Karpas-422 (cell line): ENCODE measurements at regions not wholly inside any gene's neighbourhood (a gene's known extent, or its start where the extent isn't known, plus 50 kb on each side); places are given as distances from the start of the nearest gene placed in this dataset.
"Not testable (repeated sequence)": the region's sequence is repeated elsewhere in the genome, so short reads cannot be mapped to it uniquely, and the experiment has no call there.

Source experiments
- DNase-seq: peaks from one replicate; pipeline ENCODE4 v3.0.0-alpha.2; 2015
- H2AFZ ChIP-seq: fragments of 200-600 bp; sonication (generic); 2 replicates; pipeline ENCODE4 v1.6.1; 2014; ENCODE audit warnings: antibody characterized with exemption, low read length, mixed read lengths
- H3K27ac ChIP-seq: fragments of 200-600 bp; sonication (generic); 2 replicates; pipeline ENCODE4 v1.5.1; 2014; ENCODE audit warnings: mild to moderate bottlenecking, low read length, moderate library complexity
- H3K27me3 ChIP-seq: fragments of 200-600 bp; sonication (generic); 2 replicates; pipeline ENCODE4 v1.6.1; 2014; ENCODE audit warnings: low read length, mixed read lengths
- H3K36me3 ChIP-seq: fragments of 200-600 bp; sonication (generic); 2 replicates; pipeline ENCODE4 v1.6.1; 2014; ENCODE audit warnings: low read length, mixed read lengths; ENCODE audit not compliant: insufficient read depth
- H3K4me1 ChIP-seq: fragments of 200-600 bp; sonication (generic); 2 replicates; pipeline ENCODE4 v1.6.1; 2014; ENCODE audit warnings: mild to moderate bottlenecking, low read length, mixed read lengths
- H3K4me2 ChIP-seq: fragments of 200-600 bp; sonication (generic); 2 replicates; pipeline ENCODE4 v1.6.1; 2014; ENCODE audit warnings: low read length, low read depth, mild to moderate bottlenecking; ENCODE audit not compliant: poor library complexity, severe bottlenecking
- H3K4me3 ChIP-seq: fragments of 200-600 bp; sonication (generic); 2 replicates; pipeline ENCODE4 v1.5.1; 2014; ENCODE audit warnings: mild to moderate bottlenecking, antibody characterized with exemption, low read length, mixed read lengths
- H3K79me2 ChIP-seq: fragments of 200-600 bp; sonication (generic); 2 replicates; pipeline ENCODE4 v1.6.1; 2014; ENCODE audit warnings: mild to moderate bottlenecking, low read length, mixed read lengths
- H3K9ac ChIP-seq: fragments of 200-600 bp; sonication (generic); 2 replicates; pipeline ENCODE4 v1.6.0; 2014; ENCODE audit warnings: low read length
- H3K9me2 ChIP-seq: fragments of 200-600 bp; sonication (generic), shearing (Covaris generic); replicated peaks from 2 replicates; pipeline ENCODE4 v1.6.0; 2014; ENCODE audit warnings: mild to moderate bottlenecking, low read length, moderate library complexity; ENCODE audit not compliant: insufficient read depth
- H3K9me3 ChIP-seq: fragments of 300-700, 200-600 bp; sonication (generic); 2 replicates; pipeline ENCODE4 v1.6.1; 2014; ENCODE audit warnings: low read length, mixed read lengths
- H4K20me1 ChIP-seq: fragments of 200-600 bp; sonication (generic); 2 replicates; pipeline ENCODE4 v1.6.1; 2014; ENCODE audit warnings: mild to moderate bottlenecking, antibody characterized with exemption, low read length, low read depth; ENCODE audit not compliant: insufficient read depth
- small RNA-seq: library from RNA; depleted of rRNA; stranded (forward); fragments of <200 nt; gene quantifications from one replicate; pipeline ENCODE3, GENCODE V24; 2014

DNA sequence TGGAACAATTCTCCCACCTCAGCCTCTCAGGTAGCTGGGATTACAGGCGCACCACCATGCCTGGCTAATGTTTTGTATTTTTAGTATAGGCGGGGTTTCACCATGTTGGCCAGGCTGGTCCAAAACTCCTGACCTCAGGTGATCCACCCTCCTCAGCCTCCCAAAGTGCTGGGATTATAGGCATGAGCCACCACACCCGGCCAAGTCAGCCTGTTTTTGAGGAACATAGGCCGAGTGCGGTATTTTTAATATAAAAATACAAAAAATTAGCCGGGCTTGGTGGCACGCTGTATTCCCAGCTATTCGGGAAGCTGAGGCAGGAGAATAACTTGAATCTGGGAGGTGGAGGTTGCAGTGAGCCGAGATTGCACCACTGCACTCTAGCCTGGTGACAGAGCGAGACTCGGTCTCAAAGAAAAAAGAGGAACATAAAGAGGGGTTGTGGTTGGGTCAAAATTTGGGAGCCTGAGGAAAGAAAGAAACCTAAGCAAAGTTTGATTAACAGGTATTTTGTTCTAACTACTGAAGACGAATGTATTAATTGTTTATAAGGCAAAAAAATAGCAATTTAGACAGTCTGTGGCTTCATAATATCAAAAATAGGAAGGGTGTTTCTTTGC is 51.6 kb upstream of the ZNF254 start:
- H3K9ac ChIP-seq: 0 out of 2 replicates have a peak overlapping the region, but pooled peaks have one; percentile 92

More for the DNA sequence above, 51.6 kb upstream of the ZNF254 start:
- H3K27me3 ChIP-seq, H3K27ac ChIP-seq, H3K4me1 ChIP-seq, H4K20me1 ChIP-seq, H3K9me2 ChIP-seq, H2AFZ ChIP-seq, H3K9me3 ChIP-seq, DNase-seq: not testable (repeated sequence)
- Histone ChIP-seq H3K4me2 (peak overlapping the region; percentile 85), H3K36me3 (peaks cover 36% of the 10 kb centered on the region), H3K4me3 (peak overlapping the region; percentile 92), H3K79me2 (peaks cover 71% of the 10 kb centered on the region)

Small RNAs in the stretch of these regions (small RNA-seq; reads per million reads assigned to genes)
- gene RNA5-8SP4: 1.0 reads per million, percentile 30 among the genes with 10 or more reads in this experiment
